Right lobe of liver (tissue), 4 donors: ENCODE measurements at regions not wholly inside any gene's neighbourhood (a gene's known extent, or its start where the extent isn't known, plus 50 kb on each side); places are given as distances from the start of the nearest gene placed in this dataset.

Source experiments
- CTCF ChIP-seq, 4 donors: fragments of 200-600 bp in 3 of 4; fragments of 450-650 bp in 1 of 4; IDR thresholded peaks; one replicate each; pipeline versions ENCODE4 v1.5.1 to v1.8.0; 2016 to 2022; ENCODE audit warnings: antibody characterized with exemption in 4 of 4, mild to moderate bottlenecking in 2 of 4
- POLR2A ChIP-seq: fragments of 450-650 bp; IDR thresholded peaks from one replicate; pipeline ENCODE4 v1.6.1; 2017; ENCODE audit warnings: antibody characterized with exemption, mild to moderate bottlenecking
- donor health status: DM: no; HTN: no; CAD: no.
- donor health status: DM: no; HTN: no; CAD: no.
- donor health status: DM: no; HTN: yes; CAD: no.

GRCh38 chr13:87533776-87534175, 137.4 kb upstream of the SLITRK5 start:
- TF ChIP-seq POLR2A, result no peak
- TF ChIP-seq CTCF (IDR thresholded peaks at IDR 0.05), result no peak
